ENCODE measurements at regions not wholly inside any gene's neighbourhood (a gene's known extent, or its start where the extent isn't known, plus 50 kb on each side); places are given as distances from the start of the nearest gene placed in this dataset.

DNA sequence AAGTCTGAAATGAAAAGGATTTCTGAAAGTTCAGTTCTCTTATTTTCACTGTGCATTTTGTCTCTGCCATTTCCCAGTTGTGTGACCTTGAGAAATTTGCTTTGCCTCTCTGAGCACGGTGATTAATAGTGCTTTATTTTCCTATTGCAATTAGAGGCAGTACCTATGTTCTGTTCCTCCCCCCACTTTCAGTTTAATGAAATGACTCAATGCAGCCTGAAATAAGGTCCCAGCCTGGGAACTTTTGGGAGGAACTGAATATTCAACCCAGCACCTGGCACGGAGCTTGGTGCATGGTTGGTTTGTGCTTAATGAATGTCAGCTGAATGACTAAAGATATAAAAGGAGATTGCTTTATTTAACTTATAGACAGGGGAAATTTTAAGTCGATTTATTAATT lies 352.6 kb downstream of the PDCD6IP start:
- TF ChIP-seq EZH2 (IDR thresholded peaks at IDR 0.05; ENCODE audit: low read depth) = no peak
- TF ChIP-seq, protein P1, sequence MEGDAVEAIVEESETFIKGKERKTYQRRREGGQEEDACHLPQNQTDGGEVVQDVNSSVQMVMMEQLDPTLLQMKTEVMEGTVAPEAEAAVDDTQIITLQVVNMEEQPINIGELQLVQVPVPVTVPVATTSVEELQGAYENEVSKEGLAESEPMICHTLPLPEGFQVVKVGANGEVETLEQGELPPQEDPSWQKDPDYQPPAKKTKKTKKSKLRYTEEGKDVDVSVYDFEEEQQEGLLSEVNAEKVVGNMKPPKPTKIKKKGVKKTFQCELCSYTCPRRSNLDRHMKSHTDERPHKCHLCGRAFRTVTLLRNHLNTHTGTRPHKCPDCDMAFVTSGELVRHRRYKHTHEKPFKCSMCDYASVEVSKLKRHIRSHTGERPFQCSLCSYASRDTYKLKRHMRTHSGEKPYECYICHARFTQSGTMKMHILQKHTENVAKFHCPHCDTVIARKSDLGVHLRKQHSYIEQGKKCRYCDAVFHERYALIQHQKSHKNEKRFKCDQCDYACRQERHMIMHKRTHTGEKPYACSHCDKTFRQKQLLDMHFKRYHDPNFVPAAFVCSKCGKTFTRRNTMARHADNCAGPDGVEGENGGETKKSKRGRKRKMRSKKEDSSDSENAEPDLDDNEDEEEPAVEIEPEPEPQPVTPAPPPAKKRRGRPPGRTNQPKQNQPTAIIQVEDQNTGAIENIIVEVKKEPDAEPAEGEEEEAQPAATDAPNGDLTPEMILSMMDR (conservative IDR thresholded peaks at IDR 0.05) = no peak
